Endodermal cell (in vitro differentiated cells): ENCODE measurements at regions not wholly inside any gene's neighbourhood (a gene's known extent, or its start where the extent isn't known, plus 50 kb on each side); places are given as distances from the start of the nearest gene placed in this dataset.
A peak's percentile ranks its signal among the peaks of the same experiment; 100 is the strongest.

Experiments used
- DNase-seq: peaks from one replicate; pipeline ENCODE4 v3.0.0-alpha.2; 2017
- H3K27ac ChIP-seq: 2 replicates; pipeline ENCODE4 v1.5.1; 2013; ENCODE audit warnings: mild to moderate bottlenecking, low read depth, low read length, moderate library complexity
- H3K27me3 ChIP-seq: 2 replicates; pipeline ENCODE4 v1.6.1; 2013; ENCODE audit warnings: mild to moderate bottlenecking, low read length, moderate library complexity; ENCODE audit not compliant: insufficient read depth, control insufficient read depth, poor library complexity, severe bottlenecking
- H3K36me3 ChIP-seq: 2 replicates; pipeline ENCODE4 v1.7.0; 2013; ENCODE audit warnings: mild to moderate bottlenecking, low read length, moderate library complexity; ENCODE audit not compliant: control insufficient read depth, insufficient read depth
- H3K4me1 ChIP-seq: one replicate; pipeline ENCODE4 v1.7.0; 2013; ENCODE audit warnings: low read length; ENCODE audit not compliant: control insufficient read depth, insufficient read depth
- H3K4me3 ChIP-seq: 2 replicates; pipeline ENCODE4 v1.5.1; 2013; ENCODE audit warnings: mild to moderate bottlenecking, low read length, moderate library complexity
- H3K9ac ChIP-seq: 2 replicates; pipeline ENCODE4 v1.6.1; 2013; ENCODE audit warnings: mild to moderate bottlenecking, low read length, moderate library complexity; ENCODE audit not compliant: poor library complexity, severe bottlenecking; ENCODE audit errors: extremely low read depth
- H3K9me3 ChIP-seq: 2 replicates; pipeline ENCODE4 v1.6.1; 2013; ENCODE audit warnings: mild to moderate bottlenecking, low read length, moderate library complexity; ENCODE audit not compliant: control insufficient read depth
- H3K27ac Mint-ChIP-seq: 2 replicates; pipeline ENCODE4 v1.8.0; 2020; ENCODE audit warnings: mixed read lengths
- H3K27me3 Mint-ChIP-seq: 2 replicates; pipeline ENCODE4 v1.8.0; 2021; ENCODE audit warnings: mild to moderate bottlenecking, mixed read lengths; ENCODE audit not compliant: insufficient read depth
- H3K36me3 Mint-ChIP-seq: 2 replicates; pipeline ENCODE4 v1.8.0; 2020; ENCODE audit warnings: low read depth, mixed read lengths
- H3K4me1 Mint-ChIP-seq: 2 replicates; pipeline ENCODE4 v1.8.0; 2020; ENCODE audit warnings: mixed read lengths
- H3K4me3 Mint-ChIP-seq: 2 replicates; pipeline ENCODE4 v1.8.0; 2020; ENCODE audit warnings: mild to moderate bottlenecking, moderate library complexity, mixed read lengths
- H3K9me3 Mint-ChIP-seq: 2 replicates; pipeline ENCODE4 v1.8.0; 2020; ENCODE audit warnings: mild to moderate bottlenecking, mixed read lengths
- CTCF ChIP-seq: fragments of 200-600 bp; sonication (generic); conservative IDR thresholded peaks from 2 replicates; pipeline ENCODE4 v1.5.0; 2021; ENCODE audit warnings: antibody characterized with exemption, mild to moderate bottlenecking
- WGBS, 2 experiments: methylation state at CpG; one replicate each; pipeline versions ENCODE4 v1.1.5 to v1.1.7; 2013; ENCODE audit warnings: missing lambda C conversion rate in 2 of 2, mixed read lengths in 1 of 2; ENCODE audit not compliant: insufficient coverage in 1 of 2, insufficient read length in 1 of 2; 5-methylcytosine and 5-hydroxymethylcytosine counted together

- H3K36me3 Mint-ChIP-seq: no peaks in the 10 kb centered on the region
- H3K4me3 Mint-ChIP-seq: no peak overlapping the region
- Histone ChIP-seq H3K27me3 (no peaks in the 10 kb centered on the region), H3K4me3 (no peak overlapping the region), H3K4me1 (no peaks in the 10 kb centered on the region), H3K27ac (no peak overlapping the region), H3K9ac (no peak overlapping the region), H3K9me3 (no peaks in the 10 kb centered on the region), H3K36me3 (no peaks in the 10 kb centered on the region)
- H3K4me1 Mint-ChIP-seq: peaks cover 12% of the 10 kb centered on the region
- H3K27me3 Mint-ChIP-seq: peaks cover 26% of the 10 kb centered on the region
- DNase-seq: peak; percentile 72
- WGBS, 2 experiments: 83 to 85% methylated on average over 5 to 6 of the region's 6 CpGs
- H3K27ac Mint-ChIP-seq: no peak overlapping the region
- H3K9me3 Mint-ChIP-seq: no peaks in the 10 kb centered on the region
- TF ChIP-seq CTCF: peak; percentile 19
These were observed 73.4 kb upstream of the PROX1 start for GRCh38 chr1:213914392-213914791.

GRCh38 chr1:213921311-213921710, 66.5 kb upstream of the PROX1 start:
- Histone ChIP-seq H3K27ac (no peak overlapping the region), H3K9me3 (no peaks in the 10 kb centered on the region), H3K9ac (no peak overlapping the region), H3K27me3 (no peaks in the 10 kb centered on the region), H3K4me3 (no peak overlapping the region), H3K36me3 (no peaks in the 10 kb centered on the region), H3K4me1 (no peaks in the 10 kb centered on the region)
- 50% methylated on average over 2 of the region's 2 CpGs; no CpG with 5 or more reads in 1 of the 2 experiments for WGBS, 2 experiments
- DNase-seq: no peak
- Mint-ChIP-seq H3K27ac (no peak overlapping the region), H3K36me3 (no peaks in the 10 kb centered on the region), H3K4me1 (no peaks in the 10 kb centered on the region), H3K27me3 (peaks cover 2% of the 10 kb centered on the region), H3K4me3 (no peak overlapping the region), H3K9me3 (no peaks in the 10 kb centered on the region)
- no peak for TF ChIP-seq CTCF

- no peaks in the 10 kb centered on the region for H3K9me3 Mint-ChIP-seq
- Histone ChIP-seq H3K27ac (no peak overlapping the region), H3K4me3 (no peak overlapping the region), H3K9me3 (no peaks in the 10 kb centered on the region), H3K4me1 (no peaks in the 10 kb centered on the region), H3K9ac (no peak overlapping the region), H3K36me3 (no peaks in the 10 kb centered on the region), H3K27me3 (no peaks in the 10 kb centered on the region)
- DNase-seq: no peak
- no peak overlapping the region for H3K4me3 Mint-ChIP-seq
- no peak for TF ChIP-seq CTCF
- H3K27me3 Mint-ChIP-seq: peaks cover 2% of the 10 kb centered on the region
- no peaks in the 10 kb centered on the region for H3K36me3 Mint-ChIP-seq
- 93 to 96% methylated on average over 4 to 5 of the region's 5 CpGs for WGBS, 2 experiments
- no peak overlapping the region for H3K27ac Mint-ChIP-seq
- H3K4me1 Mint-ChIP-seq: no peaks in the 10 kb centered on the region
These were observed 66.1 kb upstream of the PROX1 start for GRCh38 chr1:213921712-213922111.
